ENCODE measurements at regions not wholly inside any gene's neighbourhood (a gene's known extent, or its start where the extent isn't known, plus 50 kb on each side); places are given as distances from the start of the nearest gene placed in this dataset.

DNA sequence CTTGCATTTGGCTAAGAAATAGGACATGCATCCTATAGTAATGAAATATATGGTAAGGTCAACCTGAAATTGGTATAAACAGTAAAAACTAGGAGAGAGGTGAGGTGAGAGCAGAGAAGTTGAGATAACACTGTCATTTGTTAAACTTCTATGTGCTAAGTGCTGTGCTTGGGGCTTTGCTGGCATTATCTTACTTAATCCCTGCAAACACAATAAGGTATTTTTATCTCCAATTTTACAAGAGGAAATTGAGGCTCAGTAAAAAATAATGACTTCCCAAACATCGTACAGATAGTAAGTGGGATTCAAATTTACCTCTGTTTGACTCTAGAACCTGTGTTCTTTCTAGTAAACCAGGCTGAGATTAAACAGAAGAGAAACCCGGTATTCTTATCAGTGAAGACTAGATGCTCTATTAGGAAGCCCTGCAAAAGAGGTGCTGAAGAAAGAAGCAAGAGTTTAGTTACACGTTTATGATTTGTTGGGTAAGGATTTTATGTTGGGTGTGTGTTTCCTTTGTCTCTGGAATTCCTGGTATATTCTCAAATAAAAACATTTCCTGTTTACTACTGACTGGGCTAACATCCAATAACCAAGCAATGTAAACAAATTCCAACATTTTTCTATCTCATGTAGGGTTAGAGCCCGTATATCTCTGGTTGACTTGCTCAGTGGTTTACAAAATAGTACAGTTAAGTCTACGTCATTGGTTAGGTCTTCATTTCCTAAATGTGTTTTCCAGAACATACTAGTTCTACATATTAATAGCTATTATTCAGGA, 137.3 kb upstream of the FNDC3A start (continued):
- TF ChIP-seq, protein P1, sequence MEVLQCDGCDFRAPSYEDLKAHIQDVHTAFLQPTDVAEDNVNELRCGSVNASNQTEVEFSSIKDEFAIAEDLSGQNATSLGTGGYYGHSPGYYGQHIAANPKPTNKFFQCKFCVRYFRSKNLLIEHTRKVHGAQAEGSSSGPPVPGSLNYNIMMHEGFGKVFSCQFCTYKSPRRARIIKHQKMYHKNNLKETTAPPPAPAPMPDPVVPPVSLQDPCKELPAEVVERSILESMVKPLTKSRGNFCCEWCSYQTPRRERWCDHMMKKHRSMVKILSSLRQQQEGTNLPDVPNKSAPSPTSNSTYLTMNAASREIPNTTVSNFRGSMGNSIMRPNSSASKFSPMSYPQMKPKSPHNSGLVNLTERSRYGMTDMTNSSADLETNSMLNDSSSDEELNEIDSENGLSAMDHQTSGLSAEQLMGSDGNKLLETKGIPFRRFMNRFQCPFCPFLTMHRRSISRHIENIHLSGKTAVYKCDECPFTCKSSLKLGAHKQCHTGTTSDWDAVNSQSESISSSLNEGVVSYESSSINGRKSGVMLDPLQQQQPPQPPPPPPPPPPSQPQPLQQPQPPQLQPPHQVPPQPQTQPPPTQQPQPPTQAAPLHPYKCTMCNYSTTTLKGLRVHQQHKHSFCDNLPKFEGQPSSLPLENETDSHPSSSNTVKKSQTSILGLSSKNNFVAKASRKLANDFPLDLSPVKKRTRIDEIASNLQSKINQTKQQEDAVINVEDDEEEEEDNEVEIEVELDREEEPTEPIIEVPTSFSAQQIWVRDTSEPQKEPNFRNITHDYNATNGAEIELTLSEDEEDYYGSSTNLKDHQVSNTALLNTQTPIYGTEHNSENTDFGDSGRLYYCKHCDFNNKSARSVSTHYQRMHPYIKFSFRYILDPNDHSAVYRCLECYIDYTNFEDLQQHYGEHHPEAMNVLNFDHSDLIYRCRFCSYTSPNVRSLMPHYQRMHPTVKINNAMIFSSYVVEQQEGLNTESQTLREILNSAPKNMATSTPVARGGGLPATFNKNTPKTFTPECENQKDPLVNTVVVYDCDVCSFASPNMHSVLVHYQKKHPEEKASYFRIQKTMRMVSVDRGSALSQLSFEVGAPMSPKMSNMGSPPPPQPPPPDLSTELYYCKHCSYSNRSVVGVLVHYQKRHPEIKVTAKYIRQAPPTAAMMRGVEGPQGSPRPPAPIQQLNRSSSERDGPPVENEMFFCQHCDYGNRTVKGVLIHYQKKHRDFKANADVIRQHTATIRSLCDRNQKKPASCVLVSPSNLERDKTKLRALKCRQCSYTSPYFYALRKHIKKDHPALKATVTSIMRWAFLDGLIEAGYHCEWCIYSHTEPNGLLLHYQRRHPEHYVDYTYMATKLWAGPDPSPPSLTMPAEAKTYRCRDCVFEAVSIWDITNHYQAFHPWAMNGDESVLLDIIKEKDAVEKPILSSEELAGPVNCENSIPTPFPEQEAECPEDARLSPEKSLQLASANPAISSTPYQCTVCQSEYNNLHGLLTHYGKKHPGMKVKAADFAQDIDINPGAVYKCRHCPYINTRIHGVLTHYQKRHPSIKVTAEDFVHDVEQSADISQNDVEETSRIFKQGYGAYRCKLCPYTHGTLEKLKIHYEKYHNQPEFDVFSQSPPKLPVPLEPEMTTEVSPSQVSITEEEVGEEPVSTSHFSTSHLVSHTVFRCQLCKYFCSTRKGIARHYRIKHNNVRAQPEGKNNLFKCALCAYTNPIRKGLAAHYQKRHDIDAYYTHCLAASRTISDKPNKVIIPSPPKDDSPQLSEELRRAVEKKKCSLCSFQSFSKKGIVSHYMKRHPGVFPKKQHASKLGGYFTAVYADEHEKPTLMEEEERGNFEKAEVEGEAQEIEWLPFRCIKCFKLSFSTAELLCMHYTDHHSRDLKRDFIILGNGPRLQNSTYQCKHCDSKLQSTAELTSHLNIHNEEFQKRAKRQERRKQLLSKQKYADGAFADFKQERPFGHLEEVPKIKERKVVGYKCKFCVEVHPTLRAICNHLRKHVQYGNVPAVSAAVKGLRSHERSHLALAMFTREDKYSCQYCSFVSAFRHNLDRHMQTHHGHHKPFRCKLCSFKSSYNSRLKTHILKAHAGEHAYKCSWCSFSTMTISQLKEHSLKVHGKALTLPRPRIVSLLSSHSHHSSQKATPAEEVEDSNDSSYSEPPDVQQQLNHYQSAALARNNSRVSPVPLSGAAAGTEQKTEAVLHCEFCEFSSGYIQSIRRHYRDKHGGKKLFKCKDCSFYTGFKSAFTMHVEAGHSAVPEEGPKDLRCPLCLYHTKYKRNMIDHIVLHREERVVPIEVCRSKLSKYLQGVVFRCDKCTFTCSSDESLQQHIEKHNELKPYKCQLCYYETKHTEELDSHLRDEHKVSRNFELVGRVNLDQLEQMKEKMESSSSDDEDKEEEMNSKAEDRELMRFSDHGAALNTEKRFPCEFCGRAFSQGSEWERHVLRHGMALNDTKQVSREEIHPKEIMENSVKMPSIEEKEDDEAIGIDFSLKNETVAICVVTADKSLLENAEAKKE (CRISPR knock-in tag; IDR thresholded peaks at IDR 0.05) = no peak
- TF ChIP-seq, protein P2, sequence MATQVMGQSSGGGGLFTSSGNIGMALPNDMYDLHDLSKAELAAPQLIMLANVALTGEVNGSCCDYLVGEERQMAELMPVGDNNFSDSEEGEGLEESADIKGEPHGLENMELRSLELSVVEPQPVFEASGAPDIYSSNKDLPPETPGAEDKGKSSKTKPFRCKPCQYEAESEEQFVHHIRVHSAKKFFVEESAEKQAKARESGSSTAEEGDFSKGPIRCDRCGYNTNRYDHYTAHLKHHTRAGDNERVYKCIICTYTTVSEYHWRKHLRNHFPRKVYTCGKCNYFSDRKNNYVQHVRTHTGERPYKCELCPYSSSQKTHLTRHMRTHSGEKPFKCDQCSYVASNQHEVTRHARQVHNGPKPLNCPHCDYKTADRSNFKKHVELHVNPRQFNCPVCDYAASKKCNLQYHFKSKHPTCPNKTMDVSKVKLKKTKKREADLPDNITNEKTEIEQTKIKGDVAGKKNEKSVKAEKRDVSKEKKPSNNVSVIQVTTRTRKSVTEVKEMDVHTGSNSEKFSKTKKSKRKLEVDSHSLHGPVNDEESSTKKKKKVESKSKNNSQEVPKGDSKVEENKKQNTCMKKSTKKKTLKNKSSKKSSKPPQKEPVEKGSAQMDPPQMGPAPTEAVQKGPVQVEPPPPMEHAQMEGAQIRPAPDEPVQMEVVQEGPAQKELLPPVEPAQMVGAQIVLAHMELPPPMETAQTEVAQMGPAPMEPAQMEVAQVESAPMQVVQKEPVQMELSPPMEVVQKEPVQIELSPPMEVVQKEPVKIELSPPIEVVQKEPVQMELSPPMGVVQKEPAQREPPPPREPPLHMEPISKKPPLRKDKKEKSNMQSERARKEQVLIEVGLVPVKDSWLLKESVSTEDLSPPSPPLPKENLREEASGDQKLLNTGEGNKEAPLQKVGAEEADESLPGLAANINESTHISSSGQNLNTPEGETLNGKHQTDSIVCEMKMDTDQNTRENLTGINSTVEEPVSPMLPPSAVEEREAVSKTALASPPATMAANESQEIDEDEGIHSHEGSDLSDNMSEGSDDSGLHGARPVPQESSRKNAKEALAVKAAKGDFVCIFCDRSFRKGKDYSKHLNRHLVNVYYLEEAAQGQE (IDR thresholded peaks at IDR 0.05; ENCODE audit: unreplicated experiment) = no peak
- TF ChIP-seq POLR2AphosphoS5 (IDR thresholded peaks at IDR 0.05; ENCODE audit: low read depth) (no peak), CREB1 (CRISPR knock-in tag; IDR thresholded peaks at IDR 0.05; ENCODE audit: low read depth) (no peak), JUNB (IDR thresholded peaks at IDR 0.05; ENCODE audit: unreplicated experiment) (no peak), ZNF331 (CRISPR knock-in tag; IDR thresholded peaks at IDR 0.05; ENCODE audit: low read depth) (no peak)
